CD4-positive, alpha-beta T cell (primary cell): ENCODE measurements at regions not wholly inside any gene's neighbourhood (a gene's known extent, or its start where the extent isn't known, plus 50 kb on each side); places are given as distances from the start of the nearest gene placed in this dataset.
"Not testable (repeated sequence)": the region's sequence is repeated elsewhere in the genome, so short reads cannot be mapped to it uniquely, and the experiment has no call there.

Experiments used
- ATAC-seq: fragments of 200-7000 bp; cut with Tn5 transposase; one replicate; pipeline ENCODE4 v1.10.0; 2022; ENCODE audit warnings: mild to moderate bottlenecking; ENCODE audit not compliant: poor library complexity
- CTCF ChIA-PET: fragments of 350-600 bp; sonication (Branson Sonifier 250); formaldehyde crosslinking; loops from one replicate; lab custom pipeline; 2021; ENCODE audit warnings: antibody characterized with exemption, inconsistent platforms; lab: Charles Lee
- POLR2A ChIA-PET: fragments of 350-600 bp; sonication (Branson Sonifier 250); formaldehyde crosslinking; loops from one replicate; lab custom pipeline; 2021; ENCODE audit warnings: antibody characterized with exemption, inconsistent platforms; lab: Charles Lee
- DNase-seq, 14 experiments: peaks; one replicate each; pipeline ENCODE4 v3.0.0-alpha.2; 2013 to 2020; ENCODE audit warnings: mixed read lengths in 2 of 14
- H3K27ac ChIP-seq, 2 donors: one replicate each; pipeline versions ENCODE4 v1.5.1 to v1.7.0; 2013; ENCODE audit warnings: low read length in 2 of 2, low read depth in 1 of 2, mild to moderate bottlenecking in 1 of 2
- H3K27me3 ChIP-seq, 2 experiments: 1 replicate in 1 of 2; 2 replicates in 1 of 2; pipeline versions ENCODE4 v1.6.1 to v1.7.0; 2013; ENCODE audit warnings: low read length in 2 of 2, control low read depth in 1 of 2, mild to moderate bottlenecking in 1 of 2, moderate library complexity in 1 of 2; ENCODE audit not compliant: insufficient read depth in 2 of 2, control insufficient read depth in 1 of 2
- H3K36me3 ChIP-seq: one replicate; pipeline ENCODE4 v1.6.1; 2013; ENCODE audit warnings: low read length, control low read depth; ENCODE audit not compliant: insufficient read depth
- H3K4me1 ChIP-seq: one replicate; pipeline ENCODE4 v1.6.1; 2013; ENCODE audit warnings: low read length, control low read depth; ENCODE audit not compliant: insufficient read depth
- H3K4me3 ChIP-seq: one replicate; pipeline ENCODE4 v1.5.1; 2013; ENCODE audit warnings: mild to moderate bottlenecking, low read length, moderate library complexity
- H3K9me3 ChIP-seq, 2 experiments: 1 replicate in 1 of 2; 2 replicates in 1 of 2; pipeline versions ENCODE4 v1.6.1 to v1.7.0; 2013; ENCODE audit warnings: low read length in 2 of 2, mild to moderate bottlenecking in 2 of 2, control low read depth in 1 of 2, moderate library complexity in 1 of 2; ENCODE audit not compliant: control insufficient read depth in 1 of 2, insufficient read depth in 1 of 2
- H3K27ac Mint-ChIP-seq: one replicate; pipeline ENCODE4 v1.8.0; 2020; ENCODE audit warnings: mixed read lengths
- H3K27me3 Mint-ChIP-seq: one replicate; pipeline ENCODE4 v1.8.0; 2021; ENCODE audit warnings: mixed read lengths
- H3K36me3 Mint-ChIP-seq: one replicate; pipeline ENCODE4 v1.8.0; 2021; ENCODE audit warnings: low read depth, mixed read lengths
- H3K4me1 Mint-ChIP-seq: one replicate; pipeline ENCODE4 v1.8.0; 2021; ENCODE audit warnings: low read depth, mixed read lengths
- H3K4me3 Mint-ChIP-seq: one replicate; pipeline ENCODE4 v1.8.0; 2020; ENCODE audit warnings: mild to moderate bottlenecking, mixed read lengths
- H3K9me3 Mint-ChIP-seq: one replicate; pipeline ENCODE4 v1.8.0; 2020; ENCODE audit warnings: mixed read lengths
- intact Hi-C, 2 experiments: fragments of 100-400 bp; cut with DNase I in 1 of 2; cut with micrococcal nuclease in 1 of 2; formaldehyde crosslinking; loops; one replicate each; pipeline versions ENCODE4 v1.15.1 to v1.9.0; 2023 to 2025; cut with DNase I, micrococcal nuclease
- TF ChIP-seq, protein P1 (sequence below): fragments of 200-600 bp; IDR thresholded peaks from one replicate; pipeline ENCODE4 v1.8.0; 2022; ENCODE audit warnings: antibody characterized with exemption, mild to moderate bottlenecking

DNA sequence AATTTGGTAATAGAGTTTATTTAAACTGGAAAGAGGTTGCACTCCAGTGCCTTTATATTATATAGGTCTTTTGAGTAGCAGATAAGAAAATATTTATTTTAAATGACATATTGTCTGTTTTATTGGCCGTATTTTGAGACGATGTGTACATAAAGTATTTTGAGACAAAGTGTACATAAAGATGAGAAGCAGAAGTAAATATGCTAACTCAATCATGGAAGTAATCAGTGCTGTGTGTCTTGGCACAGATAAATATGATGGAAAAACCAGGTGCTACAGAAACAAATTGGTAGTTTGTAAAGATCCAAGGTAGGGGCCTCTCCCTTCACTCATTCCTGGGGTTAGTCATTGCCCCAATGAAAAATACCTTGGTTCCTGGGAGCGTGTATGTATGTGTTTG lies 382.9 kb downstream of the DSEL start:
- H3K36me3 Mint-ChIP-seq: no peaks in the 10 kb centered on the region
- Histone ChIP-seq H3K4me3 (no peak overlapping the region), H3K36me3 (no peaks in the 10 kb centered on the region), H3K27me3 (no peaks in the 10 kb centered on the region), H3K9me3 (no peaks in the 10 kb centered on the region), H3K27ac (no peak overlapping the region), H3K4me1 (no peaks in the 10 kb centered on the region)
- TF ChIP-seq, protein P1, sequence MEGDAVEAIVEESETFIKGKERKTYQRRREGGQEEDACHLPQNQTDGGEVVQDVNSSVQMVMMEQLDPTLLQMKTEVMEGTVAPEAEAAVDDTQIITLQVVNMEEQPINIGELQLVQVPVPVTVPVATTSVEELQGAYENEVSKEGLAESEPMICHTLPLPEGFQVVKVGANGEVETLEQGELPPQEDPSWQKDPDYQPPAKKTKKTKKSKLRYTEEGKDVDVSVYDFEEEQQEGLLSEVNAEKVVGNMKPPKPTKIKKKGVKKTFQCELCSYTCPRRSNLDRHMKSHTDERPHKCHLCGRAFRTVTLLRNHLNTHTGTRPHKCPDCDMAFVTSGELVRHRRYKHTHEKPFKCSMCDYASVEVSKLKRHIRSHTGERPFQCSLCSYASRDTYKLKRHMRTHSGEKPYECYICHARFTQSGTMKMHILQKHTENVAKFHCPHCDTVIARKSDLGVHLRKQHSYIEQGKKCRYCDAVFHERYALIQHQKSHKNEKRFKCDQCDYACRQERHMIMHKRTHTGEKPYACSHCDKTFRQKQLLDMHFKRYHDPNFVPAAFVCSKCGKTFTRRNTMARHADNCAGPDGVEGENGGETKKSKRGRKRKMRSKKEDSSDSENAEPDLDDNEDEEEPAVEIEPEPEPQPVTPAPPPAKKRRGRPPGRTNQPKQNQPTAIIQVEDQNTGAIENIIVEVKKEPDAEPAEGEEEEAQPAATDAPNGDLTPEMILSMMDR: no peak
- DNase-seq (no peak), ATAC-seq (no peak)
- no peaks in the 10 kb centered on the region for H3K9me3 Mint-ChIP-seq
- CTCF ChIA-PET: no interaction called here
- POLR2A ChIA-PET: no interaction called here
- H3K4me3 Mint-ChIP-seq: no peak overlapping the region
- intact Hi-C loops: no loop called here
- H3K27me3 Mint-ChIP-seq: no peaks in the 10 kb centered on the region
- H3K27ac Mint-ChIP-seq: no peak overlapping the region
- H3K4me1 Mint-ChIP-seq: no peaks in the 10 kb centered on the region

- Mint-ChIP-seq H3K27me3 (no peaks in the 10 kb centered on the region), H3K27ac (no peak overlapping the region), H3K9me3 (no peaks in the 10 kb centered on the region), H3K4me3 (no peak overlapping the region), H3K4me1 (no peaks in the 10 kb centered on the region), H3K36me3 (no peaks in the 10 kb centered on the region)
- ChIA-PET CTCF (no interaction called here), POLR2A (no interaction called here)
- no peak for ATAC-seq
- H3K4me3 ChIP-seq: no peak overlapping the region
- intact Hi-C loops: no loop called here
- H3K4me1 ChIP-seq: no peaks in the 10 kb centered on the region
- no peak for DNase-seq
- no peaks in the 10 kb centered on the region for H3K36me3 ChIP-seq
- TF ChIP-seq, protein P1: no peak
- H3K9me3 ChIP-seq: no peaks in the 10 kb centered on the region
- H3K27ac ChIP-seq: no peak overlapping the region
- no peaks in the 10 kb centered on the region for H3K27me3 ChIP-seq
Measured at GRCh38 chr18:67132919-67133318, 383.6 kb downstream of the DSEL start.

DNA sequence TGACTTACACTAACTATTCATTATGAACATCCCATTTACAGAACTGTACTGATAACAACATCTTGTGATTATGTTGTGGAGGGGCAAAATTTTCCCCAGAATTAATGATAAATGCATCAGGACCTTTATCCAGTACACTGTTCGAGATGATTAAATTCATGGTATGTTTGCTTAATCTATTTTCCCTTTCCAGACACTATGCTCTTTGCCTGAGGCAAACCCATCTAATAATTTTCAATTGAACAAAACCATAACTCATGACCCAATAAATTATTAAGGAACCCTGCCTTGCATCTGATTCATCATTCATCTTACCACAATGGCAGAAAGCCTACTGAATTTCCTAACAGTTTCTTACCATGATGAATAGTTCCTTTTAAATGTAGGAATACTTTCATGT lies 385.0 kb downstream of the DSEL start:
- no peak for DNase-seq
- H3K9me3 ChIP-seq: no peaks in the 10 kb centered on the region
- no peaks in the 10 kb centered on the region for H3K36me3 Mint-ChIP-seq
- no peak overlapping the region for H3K4me3 ChIP-seq
- no peak overlapping the region for H3K27ac ChIP-seq
- no peak overlapping the region for H3K27ac Mint-ChIP-seq
- H3K9me3 Mint-ChIP-seq: no peaks in the 10 kb centered on the region
- H3K27me3 Mint-ChIP-seq: no peaks in the 10 kb centered on the region
- no peaks in the 10 kb centered on the region for H3K36me3 ChIP-seq
- H3K4me3 Mint-ChIP-seq: no peak overlapping the region
- H3K4me1 Mint-ChIP-seq: no peaks in the 10 kb centered on the region
- intact Hi-C loops: no loop called here
- ATAC-seq: no peak
- ChIA-PET CTCF (no interaction called here), POLR2A (no interaction called here)
- no peaks in the 10 kb centered on the region for H3K27me3 ChIP-seq
- no peaks in the 10 kb centered on the region for H3K4me1 ChIP-seq
- TF ChIP-seq, protein P1: no peak

DNA sequence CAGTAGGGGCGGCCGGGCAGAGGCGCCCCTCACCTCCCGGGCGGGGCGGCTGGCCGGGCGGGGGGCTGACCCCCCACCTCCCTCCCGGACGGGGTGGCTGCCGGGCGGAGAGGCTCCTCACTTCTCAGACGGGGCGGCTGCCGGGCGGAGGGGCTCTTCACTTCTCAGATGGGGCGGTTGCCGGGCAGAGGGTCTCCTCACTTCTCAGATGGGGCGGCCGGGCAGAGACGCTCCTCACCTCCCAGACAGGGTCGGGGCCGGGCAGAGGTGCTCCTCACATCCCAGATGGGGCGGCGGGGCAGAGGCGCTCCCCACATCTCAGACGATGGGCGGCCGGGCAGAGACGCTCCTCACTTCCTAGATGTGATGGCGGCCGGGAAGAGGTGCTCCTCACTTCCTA lies 389.8 kb downstream of the DSEL start:
- H3K9me3 ChIP-seq, DNase-seq, H3K27ac Mint-ChIP-seq, POLR2A ChIA-PET, ATAC-seq, H3K27ac ChIP-seq, H3K27me3 Mint-ChIP-seq, H3K4me1 Mint-ChIP-seq, CTCF ChIA-PET, H3K36me3 Mint-ChIP-seq, H3K4me3 ChIP-seq, H3K4me3 Mint-ChIP-seq, intact Hi-C loops, H3K27me3 ChIP-seq, H3K9me3 Mint-ChIP-seq, H3K4me1 ChIP-seq, H3K36me3 ChIP-seq: not testable (repeated sequence)
